Colon (tissue), 2 donors: ENCODE measurements at regions not wholly inside any gene's neighbourhood (a gene's known extent, or its start where the extent isn't known, plus 50 kb on each side); places are given as distances from the start of the nearest gene placed in this dataset.

Experiments
- FAIRE-seq: peaks from 2 replicates; lab custom pipeline; 2012; peaks lifted over from hg19 to GRCh38; lab: Jason Lieb, UNC
- donor health status: control.
- donor health status: control.

- no peak for FAIRE-seq
Observed at GRCh38 chr3:177512945-177513814, 315.9 kb upstream of the TBL1XR1 start.

GRCh38 chr3:177513815-177514610 lies 316.7 kb upstream of the TBL1XR1 start:
- no peak for FAIRE-seq

- FAIRE-seq = no peak
Observed at GRCh38 chr3:177514611-177515499, 317.6 kb upstream of the TBL1XR1 start.

- FAIRE-seq = no peak
Observed at GRCh38 chr3:177515786-177516157, 318.5 kb upstream of the TBL1XR1 start.

GRCh38 chr3:177516158-177517011 lies 319.1 kb upstream of the TBL1XR1 start:
- no peak for FAIRE-seq

GRCh38 chr3:177517906-177518305 lies 320.6 kb upstream of the TBL1XR1 start:
- no peak for FAIRE-seq

GRCh38 chr3:177519588-177519987 lies 322.3 kb upstream of the TBL1XR1 start:
- FAIRE-seq = no peak

GRCh38 chr3:177521305-177521704 lies 324.0 kb upstream of the TBL1XR1 start:
- FAIRE-seq = no peak

GRCh38 chr3:177522051-177522450 lies 324.8 kb upstream of the TBL1XR1 start:
- no peak for FAIRE-seq

- no peak for FAIRE-seq
Observed at GRCh38 chr3:177523067-177523675, 325.9 kb upstream of the TBL1XR1 start.

GRCh38 chr3:177523872-177524438 lies 326.7 kb upstream of the TBL1XR1 start:
- FAIRE-seq = no peak

GRCh38 chr3:177524742-177525141 lies 327.5 kb upstream of the TBL1XR1 start:
- no peak for FAIRE-seq

- FAIRE-seq = no peak
Observed at GRCh38 chr3:177525414-177525813, 328.1 kb upstream of the TBL1XR1 start.

- FAIRE-seq = no peak
Observed at GRCh38 chr3:177525987-177526712, 328.9 kb upstream of the TBL1XR1 start.

GRCh38 chr3:177527182-177527581 lies 329.9 kb upstream of the TBL1XR1 start:
- no peak for FAIRE-seq

GRCh38 chr3:177528306-177529070 lies 331.2 kb upstream of the TBL1XR1 start:
- FAIRE-seq = no peak

GRCh38 chr3:177529071-177529550 lies 331.8 kb upstream of the TBL1XR1 start:
- no peak for FAIRE-seq

- no peak for FAIRE-seq
Observed at GRCh38 chr3:177529716-177530335, 332.5 kb upstream of the TBL1XR1 start.
